DND-41 (cell line): ENCODE measurements at regions not wholly inside any gene's neighbourhood (a gene's known extent, or its start where the extent isn't known, plus 50 kb on each side); places are given as distances from the start of the nearest gene placed in this dataset.

Source experiments
- EZH2 ChIP-seq: IDR thresholded peaks from 3 replicates; pipeline ENCODE4 v1.6.1; 2012; ENCODE audit warnings: borderline replicate concordance, low read depth, mild to moderate bottlenecking, moderate library complexity, low read length, inconsistent platforms; ENCODE audit not compliant: severe bottlenecking
- TF ChIP-seq, protein P1 (sequence below): IDR thresholded peaks from 2 replicates; pipeline ENCODE4 v1.5.1; 2012; ENCODE audit warnings: borderline replicate concordance, low read length, moderate library complexity, mild to moderate bottlenecking; ENCODE audit not compliant: poor library complexity, severe bottlenecking; ENCODE audit errors: extremely low read depth

DNA sequence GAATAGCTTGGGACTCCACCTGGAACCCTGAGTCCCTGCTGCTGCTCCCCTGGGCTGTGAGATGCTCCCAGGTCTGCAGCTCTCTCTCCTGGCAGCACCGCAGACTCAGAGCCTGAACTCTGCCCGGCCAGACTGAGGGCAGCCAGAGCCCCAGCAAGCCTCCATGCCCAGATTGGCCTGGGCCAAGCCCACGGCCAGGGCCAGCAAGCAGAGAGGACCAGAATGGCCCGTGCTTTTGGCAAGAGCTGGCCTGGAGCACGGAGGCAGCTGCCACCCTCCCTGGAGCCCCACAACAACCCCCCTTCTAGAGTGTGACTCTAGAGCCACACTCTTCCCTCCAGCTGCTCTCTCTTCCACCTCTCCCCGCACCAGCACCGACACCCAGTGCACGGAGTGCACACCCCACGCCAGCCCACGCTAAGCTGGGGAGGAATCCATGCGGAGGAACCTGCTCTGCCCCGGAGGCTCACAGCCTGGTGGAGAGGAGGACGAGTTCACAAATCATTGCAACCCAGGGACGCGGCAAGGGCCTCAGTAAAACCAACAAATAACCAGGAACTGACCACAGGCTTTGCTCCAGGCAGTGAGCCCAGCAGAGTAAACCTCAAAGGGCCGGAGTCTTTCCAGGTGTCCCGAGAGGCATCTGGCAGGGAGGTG, 110.3 kb downstream of the HMX1 start:
- TF ChIP-seq, protein P1, sequence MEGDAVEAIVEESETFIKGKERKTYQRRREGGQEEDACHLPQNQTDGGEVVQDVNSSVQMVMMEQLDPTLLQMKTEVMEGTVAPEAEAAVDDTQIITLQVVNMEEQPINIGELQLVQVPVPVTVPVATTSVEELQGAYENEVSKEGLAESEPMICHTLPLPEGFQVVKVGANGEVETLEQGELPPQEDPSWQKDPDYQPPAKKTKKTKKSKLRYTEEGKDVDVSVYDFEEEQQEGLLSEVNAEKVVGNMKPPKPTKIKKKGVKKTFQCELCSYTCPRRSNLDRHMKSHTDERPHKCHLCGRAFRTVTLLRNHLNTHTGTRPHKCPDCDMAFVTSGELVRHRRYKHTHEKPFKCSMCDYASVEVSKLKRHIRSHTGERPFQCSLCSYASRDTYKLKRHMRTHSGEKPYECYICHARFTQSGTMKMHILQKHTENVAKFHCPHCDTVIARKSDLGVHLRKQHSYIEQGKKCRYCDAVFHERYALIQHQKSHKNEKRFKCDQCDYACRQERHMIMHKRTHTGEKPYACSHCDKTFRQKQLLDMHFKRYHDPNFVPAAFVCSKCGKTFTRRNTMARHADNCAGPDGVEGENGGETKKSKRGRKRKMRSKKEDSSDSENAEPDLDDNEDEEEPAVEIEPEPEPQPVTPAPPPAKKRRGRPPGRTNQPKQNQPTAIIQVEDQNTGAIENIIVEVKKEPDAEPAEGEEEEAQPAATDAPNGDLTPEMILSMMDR = no peak
- no peak for TF ChIP-seq EZH2
